MG63 (cell line): ENCODE measurements at regions not wholly inside any gene's neighbourhood (a gene's known extent, or its start where the extent isn't known, plus 50 kb on each side); places are given as distances from the start of the nearest gene placed in this dataset.

Experiments
- DNase-seq: peaks from one replicate; pipeline ENCODE4 v3.0.0-alpha.2; 2020
- H3K27me3 ChIP-seq: fragments of 250-450 bp; sonication (Bioruptor Pico); 2 replicates; pipeline ENCODE4 v1.5.1; 2020; ENCODE audit warnings: mild to moderate bottlenecking, moderate library complexity
- H3K36me3 ChIP-seq: fragments of 250-450 bp; sonication (Bioruptor Pico); 2 replicates; pipeline ENCODE4 v1.5.1; 2020; ENCODE audit warnings: mild to moderate bottlenecking, moderate library complexity
- H3K4me3 ChIP-seq: fragments of 250-450 bp; sonication (Bioruptor Pico); 2 replicates; pipeline ENCODE4 v1.5.1; 2020; ENCODE audit warnings: mild to moderate bottlenecking, moderate library complexity
- H3K9me3 ChIP-seq: fragments of 250-450 bp; sonication (Bioruptor Pico); 2 replicates; pipeline ENCODE4 v1.5.1; 2020; ENCODE audit warnings: mild to moderate bottlenecking, moderate library complexity

GRCh38 chr12:24255920-24256665 is 306.6 kb upstream of the SOX5 start:
- no peaks in the 10 kb centered on the region for H3K36me3 ChIP-seq
- no peak overlapping the region for H3K4me3 ChIP-seq
- no peak for DNase-seq
- no peaks in the 10 kb centered on the region for H3K9me3 ChIP-seq
- no peaks in the 10 kb centered on the region for H3K27me3 ChIP-seq

- no peaks in the 10 kb centered on the region for H3K9me3 ChIP-seq
- H3K36me3 ChIP-seq, result no peaks in the 10 kb centered on the region
- H3K27me3 ChIP-seq, result no peaks in the 10 kb centered on the region
- H3K4me3 ChIP-seq, result no peak overlapping the region
- DNase-seq, result no peak
These were observed 303.1 kb upstream of the SOX5 start for GRCh38 chr12:24252602-24253001.

- no peaks in the 10 kb centered on the region for H3K27me3 ChIP-seq
- no peaks in the 10 kb centered on the region for H3K36me3 ChIP-seq
- no peak overlapping the region for H3K4me3 ChIP-seq
- no peaks in the 10 kb centered on the region for H3K9me3 ChIP-seq
- DNase-seq, result no peak
These were observed 297.5 kb upstream of the SOX5 start for GRCh38 chr12:24246934-24247333.

- H3K9me3 ChIP-seq, result no peaks in the 10 kb centered on the region
- no peaks in the 10 kb centered on the region for H3K27me3 ChIP-seq
- H3K4me3 ChIP-seq, result no peak overlapping the region
- DNase-seq, result no peak
- no peaks in the 10 kb centered on the region for H3K36me3 ChIP-seq
These were observed 296.9 kb upstream of the SOX5 start for GRCh38 chr12:24246376-24246775.

GRCh38 chr12:24244801-24245200 is 295.3 kb upstream of the SOX5 start:
- Histone ChIP-seq H3K9me3 (no peaks in the 10 kb centered on the region), H3K36me3 (no peaks in the 10 kb centered on the region), H3K27me3 (no peaks in the 10 kb centered on the region), H3K4me3 (no peak overlapping the region)
- no peak for DNase-seq

- Histone ChIP-seq H3K9me3 (no peaks in the 10 kb centered on the region), H3K27me3 (no peaks in the 10 kb centered on the region)
- no peak for DNase-seq
These were observed 294.8 kb upstream of the SOX5 start for GRCh38 chr12:24244231-24244630.

GRCh38 chr12:24240707-24241106 is 291.2 kb upstream of the SOX5 start:
- DNase-seq, result no peak
- Histone ChIP-seq H3K4me3 (no peak overlapping the region), H3K36me3 (no peaks in the 10 kb centered on the region), H3K27me3 (no peaks in the 10 kb centered on the region), H3K9me3 (no peaks in the 10 kb centered on the region)

More at GRCh38 chr12:24244231-24244630, 294.8 kb upstream of the SOX5 start:
- Histone ChIP-seq H3K4me3 (no peak overlapping the region), H3K36me3 (no peaks in the 10 kb centered on the region)

- Histone ChIP-seq H3K9me3 (peaks cover 2% of the 10 kb centered on the region; the same call in 1 of the 2 replicates), H3K36me3 (no peaks in the 10 kb centered on the region), H3K27me3 (no peaks in the 10 kb centered on the region), H3K4me3 (no peak overlapping the region)
- no peak for DNase-seq
These were observed 284.2 kb upstream of the SOX5 start for GRCh38 chr12:24233519-24234246.

GRCh38 chr12:24232531-24232930 is 283.1 kb upstream of the SOX5 start:
- Histone ChIP-seq H3K36me3 (no peaks in the 10 kb centered on the region), H3K4me3 (no peak overlapping the region), H3K9me3 (peaks cover 2% of the 10 kb centered on the region; the same call in 1 of the 2 replicates), H3K27me3 (no peaks in the 10 kb centered on the region)
- no peak for DNase-seq

GRCh38 chr12:24231298-24231697 is 281.8 kb upstream of the SOX5 start:
- Histone ChIP-seq H3K36me3 (no peaks in the 10 kb centered on the region), H3K9me3 (peaks cover 2% of the 10 kb centered on the region; the same call in 1 of the 2 replicates), H3K4me3 (no peak overlapping the region), H3K27me3 (no peaks in the 10 kb centered on the region)
- no peak for DNase-seq

GRCh38 chr12:24230061-24230701 is 280.7 kb upstream of the SOX5 start:
- Histone ChIP-seq H3K4me3 (no peak overlapping the region), H3K9me3 (peaks cover 2% of the 10 kb centered on the region; the same call in 1 of the 2 replicates), H3K36me3 (no peaks in the 10 kb centered on the region), H3K27me3 (no peaks in the 10 kb centered on the region)
- no peak for DNase-seq

- H3K36me3 ChIP-seq, result no peaks in the 10 kb centered on the region
- DNase-seq, result no peak
- H3K27me3 ChIP-seq, result no peaks in the 10 kb centered on the region
- H3K4me3 ChIP-seq, result no peak overlapping the region
- H3K9me3 ChIP-seq, result peaks cover 2% of the 10 kb centered on the region; the same call in 1 of the 2 replicates
These were observed 279.7 kb upstream of the SOX5 start for GRCh38 chr12:24229031-24229700.

GRCh38 chr12:24228371-24228770 is 278.9 kb upstream of the SOX5 start:
- Histone ChIP-seq H3K27me3 (no peaks in the 10 kb centered on the region), H3K36me3 (no peaks in the 10 kb centered on the region), H3K9me3 (peaks cover 2% of the 10 kb centered on the region; the same call in 1 of the 2 replicates), H3K4me3 (no peak overlapping the region)
- DNase-seq, result no peak

GRCh38 chr12:24227551-24227950 is 278.1 kb upstream of the SOX5 start:
- H3K9me3 ChIP-seq, result peaks cover 2% of the 10 kb centered on the region; the same call in 1 of the 2 replicates
- no peak overlapping the region for H3K4me3 ChIP-seq
- H3K36me3 ChIP-seq, result no peaks in the 10 kb centered on the region
- DNase-seq, result no peak
- no peaks in the 10 kb centered on the region for H3K27me3 ChIP-seq

- H3K9me3 ChIP-seq, result peaks cover 2% of the 10 kb centered on the region; the same call in 1 of the 2 replicates
- H3K4me3 ChIP-seq, result no peak overlapping the region
- peak; percentile 50 for DNase-seq
- H3K27me3 ChIP-seq, result no peaks in the 10 kb centered on the region
- H3K36me3 ChIP-seq, result no peaks in the 10 kb centered on the region
These were observed 277.4 kb upstream of the SOX5 start for GRCh38 chr12:24226745-24227350.

- DNase-seq, result no peak
- H3K36me3 ChIP-seq, result no peaks in the 10 kb centered on the region
- H3K27me3 ChIP-seq, result no peaks in the 10 kb centered on the region
- no peak overlapping the region for H3K4me3 ChIP-seq
- H3K9me3 ChIP-seq, result no peaks in the 10 kb centered on the region
These were observed 274.9 kb upstream of the SOX5 start for GRCh38 chr12:24224401-24224800.
